Nephron (organoid): ENCODE measurements at regions not wholly inside any gene's neighbourhood (a gene's known extent, or its start where the extent isn't known, plus 50 kb on each side); places are given as distances from the start of the nearest gene placed in this dataset.

Experiments
- H3K27ac Mint-ChIP-seq, 3 experiments: 2 replicates each; pipeline ENCODE4 v1.8.0; 2020; ENCODE audit warnings: mixed read lengths in 3 of 3, mild to moderate bottlenecking in 2 of 3, moderate library complexity in 1 of 3
- H3K27me3 Mint-ChIP-seq: 2 replicates; pipeline ENCODE4 v1.8.0; 2021; ENCODE audit warnings: low read depth, mild to moderate bottlenecking, moderate library complexity, mixed read lengths
- H3K36me3 Mint-ChIP-seq: 2 replicates; pipeline ENCODE4 v1.8.0; 2020; ENCODE audit warnings: low read depth, mixed read lengths
- H3K4me1 Mint-ChIP-seq: 2 replicates; pipeline ENCODE4 v1.8.0; 2020; ENCODE audit warnings: mixed read lengths
- H3K4me3 Mint-ChIP-seq, 3 experiments: 2 replicates each; pipeline ENCODE4 v1.8.0; 2020; ENCODE audit warnings: mild to moderate bottlenecking in 3 of 3, mixed read lengths in 3 of 3, moderate library complexity in 2 of 3
- H3K9me3 Mint-ChIP-seq: 2 replicates; pipeline ENCODE4 v1.8.0; 2020; ENCODE audit warnings: mixed read lengths
- CTCF ChIP-seq, 3 experiments: fragments of 200-600 bp; sonication (generic); IDR thresholded peaks; one replicate each; pipeline ENCODE4 v1.5.0; 2021; ENCODE audit warnings: antibody characterized with exemption in 3 of 3; ENCODE audit not compliant: unreplicated experiment in 3 of 3

- no peaks in the 10 kb centered on the region for H3K27me3 Mint-ChIP-seq
- H3K27ac Mint-ChIP-seq = no peak overlapping the region
Observed at GRCh38 chr12:46506198-46506597, 133.6 kb upstream of the SLC38A2 start.

GRCh38 chr12:46504494-46504893 lies 131.9 kb upstream of the SLC38A2 start:
- no peaks in the 10 kb centered on the region for H3K27me3 Mint-ChIP-seq
- peak overlapping the region in 1 of 3 experiments; percentile 23 for H3K27ac Mint-ChIP-seq
- H3K36me3 Mint-ChIP-seq = peaks cover 14% of the 10 kb centered on the region
- H3K4me3 Mint-ChIP-seq = no peak overlapping the region
- H3K4me1 Mint-ChIP-seq = no peaks in the 10 kb centered on the region
- H3K9me3 Mint-ChIP-seq = peaks cover 70% of the 10 kb centered on the region
- no peak for TF ChIP-seq CTCF (IDR thresholded peaks at IDR 0.05; ENCODE audit: unreplicated experiment in 3 of 3)

More at GRCh38 chr12:46506198-46506597, 133.6 kb upstream of the SLC38A2 start:
- no peak overlapping the region for H3K4me3 Mint-ChIP-seq
- H3K9me3 Mint-ChIP-seq = peaks cover 73% of the 10 kb centered on the region
- no peaks in the 10 kb centered on the region for H3K4me1 Mint-ChIP-seq
- TF ChIP-seq CTCF (IDR thresholded peaks at IDR 0.05; ENCODE audit: unreplicated experiment in 3 of 3) = no peak
- H3K36me3 Mint-ChIP-seq = peaks cover 18% of the 10 kb centered on the region

GRCh38 chr12:46503637-46504175 lies 131.1 kb upstream of the SLC38A2 start:
- Mint-ChIP-seq H3K27ac (no peak overlapping the region), H3K36me3 (peaks cover 14% of the 10 kb centered on the region), H3K4me3 (no peak overlapping the region), H3K4me1 (no peaks in the 10 kb centered on the region), H3K9me3 (peaks cover 65% of the 10 kb centered on the region), H3K27me3 (no peaks in the 10 kb centered on the region)
- TF ChIP-seq CTCF (IDR thresholded peaks at IDR 0.05; ENCODE audit: unreplicated experiment in 3 of 3) = no peak

- TF ChIP-seq CTCF (IDR thresholded peaks at IDR 0.05; ENCODE audit: unreplicated experiment in 3 of 3) = no peak
- peaks cover 41% of the 10 kb centered on the region for H3K9me3 Mint-ChIP-seq
- no peaks in the 10 kb centered on the region for H3K27me3 Mint-ChIP-seq
- no peak overlapping the region for H3K27ac Mint-ChIP-seq
- H3K4me1 Mint-ChIP-seq = no peaks in the 10 kb centered on the region
- H3K4me3 Mint-ChIP-seq = no peak overlapping the region
- peaks cover 14% of the 10 kb centered on the region for H3K36me3 Mint-ChIP-seq
Observed at GRCh38 chr12:46500673-46501072, 128.1 kb upstream of the SLC38A2 start.

- H3K27me3 Mint-ChIP-seq = no peaks in the 10 kb centered on the region
- H3K4me3 Mint-ChIP-seq = no peak overlapping the region
- H3K4me1 Mint-ChIP-seq = no peaks in the 10 kb centered on the region
- peaks cover 9% of the 10 kb centered on the region for H3K36me3 Mint-ChIP-seq
- peaks cover 35% of the 10 kb centered on the region for H3K9me3 Mint-ChIP-seq
- H3K27ac Mint-ChIP-seq = no peak overlapping the region
- TF ChIP-seq CTCF (IDR thresholded peaks at IDR 0.05; ENCODE audit: unreplicated experiment in 3 of 3) = no peak
Observed at GRCh38 chr12:46499901-46500300, 127.3 kb upstream of the SLC38A2 start.

GRCh38 chr12:46499226-46499625 lies 126.7 kb upstream of the SLC38A2 start:
- H3K36me3 Mint-ChIP-seq = peaks cover 4% of the 10 kb centered on the region
- no peak overlapping the region for H3K4me3 Mint-ChIP-seq
- H3K9me3 Mint-ChIP-seq = peaks cover 32% of the 10 kb centered on the region
- H3K27me3 Mint-ChIP-seq = no peaks in the 10 kb centered on the region
- no peak for TF ChIP-seq CTCF (IDR thresholded peaks at IDR 0.05; ENCODE audit: unreplicated experiment in 3 of 3)
- no peak overlapping the region for H3K27ac Mint-ChIP-seq
- peaks cover 6% of the 10 kb centered on the region for H3K4me1 Mint-ChIP-seq
